Activated B cell treated with CpG ODN at 0.5 μM for 24 hours (primary cell): ENCODE measurements at regions not wholly inside any gene's neighbourhood (a gene's known extent, or its start where the extent isn't known, plus 50 kb on each side); places are given as distances from the start of the nearest gene placed in this dataset.
"Not testable (repeated sequence)": the region's sequence is repeated elsewhere in the genome, so short reads cannot be mapped to it uniquely, and the experiment has no call there.

Experiments used
- ATAC-seq: fragments of 200-7000 bp; cut with Tn5 transposase; one replicate; pipeline ENCODE4 v1.10.0; 2021; ENCODE audit warnings: low read depth, mild to moderate bottlenecking, moderate library complexity
- CTCF ChIA-PET: fragments of 350-600 bp; sonication (Branson Sonifier 250); formaldehyde crosslinking; loops from one replicate; lab custom pipeline; 2021; ENCODE audit warnings: antibody characterized with exemption; lab: Charles Lee
- POLR2A ChIA-PET: fragments of 350-600 bp; sonication (Branson Sonifier 250); formaldehyde crosslinking; loops from one replicate; lab custom pipeline; 2021; ENCODE audit warnings: antibody characterized with exemption; lab: Charles Lee
- DNase-seq: peaks from one replicate; pipeline ENCODE4 v3.0.0; 2022
- H3K27ac Mint-ChIP-seq: one replicate; pipeline ENCODE4 v1.8.0; 2020; ENCODE audit warnings: mixed read lengths
- H3K27me3 Mint-ChIP-seq: one replicate; pipeline ENCODE4 v1.8.0; 2021; ENCODE audit warnings: mixed read lengths
- H3K36me3 Mint-ChIP-seq: one replicate; pipeline ENCODE4 v1.8.0; 2021; ENCODE audit warnings: low read depth, mixed read lengths
- H3K4me1 Mint-ChIP-seq: one replicate; pipeline ENCODE4 v1.8.0; 2021; ENCODE audit warnings: mixed read lengths
- H3K4me3 Mint-ChIP-seq: one replicate; pipeline ENCODE4 v1.8.0; 2020; ENCODE audit warnings: mild to moderate bottlenecking, mixed read lengths
- H3K9me3 Mint-ChIP-seq: one replicate; pipeline ENCODE4 v1.8.0; 2020; ENCODE audit warnings: mixed read lengths
- CTCF ChIP-seq: fragments of 200-600 bp; IDR thresholded peaks from one replicate; pipeline ENCODE4 v1.8.0; 2022; ENCODE audit warnings: antibody characterized with exemption, mild to moderate bottlenecking
- intact Hi-C: fragments of 100-400 bp; cut with micrococcal nuclease; formaldehyde crosslinking; loops from one replicate; pipeline ENCODE4 v1.15.1; 2024

GRCh38 chr6:6738922-6739716 lies 150.6 kb downstream of the LY86 start:
- CTCF ChIA-PET = interaction anchor here (0.6 kb wide), 1 partner anchor 498 kb away, joined by 3 read pairs; no protein-coding TSS in a partner anchor
- Mint-ChIP-seq H3K4me1 (no peaks in the 10 kb centered on the region), H3K36me3 (no peaks in the 10 kb centered on the region), H3K27ac (no peak overlapping the region), H3K27me3 (peaks cover 26% of the 10 kb centered on the region), H3K4me3 (no peak overlapping the region), H3K9me3 (no peaks in the 10 kb centered on the region)
- POLR2A ChIA-PET = no interaction called here
- no peak for TF ChIP-seq CTCF
- ATAC-seq (no peak), DNase-seq (no peak)
- intact Hi-C loops = no loop called here

GRCh38 chr6:6740595-6740994 lies 152.1 kb downstream of the LY86 start:
- DNase-seq = no peak
- ChIA-PET POLR2A (no interaction called here), CTCF (interaction anchor here (1.9 kb wide), 1 partner anchor 18 kb away, joined by 7 read pairs; no protein-coding TSS in a partner anchor)
- Mint-ChIP-seq H3K9me3 (no peaks in the 10 kb centered on the region), H3K36me3 (no peaks in the 10 kb centered on the region), H3K27me3 (peaks cover 17% of the 10 kb centered on the region), H3K4me1 (no peaks in the 10 kb centered on the region), H3K4me3 (no peak overlapping the region), H3K27ac (no peak overlapping the region)
- TF ChIP-seq CTCF = no peak
- intact Hi-C loops = no loop called here
- ATAC-seq = no peak

- H3K9me3 Mint-ChIP-seq = no peaks in the 10 kb centered on the region
- peaks cover 13% of the 10 kb centered on the region for H3K27me3 Mint-ChIP-seq
- no peak overlapping the region for H3K27ac Mint-ChIP-seq
- intact Hi-C loops = no loop called here
- H3K4me3 Mint-ChIP-seq = no peak overlapping the region
- no peaks in the 10 kb centered on the region for H3K4me1 Mint-ChIP-seq
- no peak for TF ChIP-seq CTCF
- H3K36me3 Mint-ChIP-seq = no peaks in the 10 kb centered on the region
- DNase-seq (no peak), ATAC-seq (no peak)
- CTCF ChIA-PET = interaction anchor here (1.1 to 1.9 kb wide), 2 partner anchors 16 to 18 kb away, joined by 3 to 7 read pairs; no protein-coding TSS in a partner anchor
- POLR2A ChIA-PET = interaction anchor here (0.5 kb wide), 2 partner anchors 153 to 597 kb away, joined by 6 read pairs; partner anchors contain the start of gene LY86
Observed at GRCh38 chr6:6741264-6741663, 152.7 kb downstream of the LY86 start.

- ChIA-PET POLR2A (interaction anchor here (0.7 kb wide), 1 partner anchor 8 kb away, joined by 6 read pairs; no protein-coding TSS in a partner anchor), CTCF (interaction anchor here (1.1 kb wide), 1 partner anchor 17 kb away, joined by 3 read pairs; no protein-coding TSS in a partner anchor)
- Mint-ChIP-seq H3K4me3 (no peak overlapping the region), H3K27ac (no peak overlapping the region), H3K36me3 (no peaks in the 10 kb centered on the region), H3K4me1 (no peaks in the 10 kb centered on the region), H3K27me3 (peaks cover 12% of the 10 kb centered on the region), H3K9me3 (no peaks in the 10 kb centered on the region)
- no peak for DNase-seq
- no peak for TF ChIP-seq CTCF
- no peak for ATAC-seq
- intact Hi-C loops = no loop called here
Observed at GRCh38 chr6:6742535-6742934, 154.0 kb downstream of the LY86 start.

- ChIA-PET CTCF (interaction anchor here (0.8 kb wide), 1 partner anchor 18 kb away, joined by 3 read pairs; no protein-coding TSS in a partner anchor), POLR2A (no interaction called here)
- no peaks in the 10 kb centered on the region for H3K36me3 Mint-ChIP-seq
- no peaks in the 10 kb centered on the region for H3K27me3 Mint-ChIP-seq
- H3K4me3 Mint-ChIP-seq = no peak overlapping the region
- H3K27ac Mint-ChIP-seq = no peak overlapping the region
- ATAC-seq (no peak), DNase-seq (no peak)
- TF ChIP-seq CTCF = no peak
- intact Hi-C loops = no loop called here
- no peaks in the 10 kb centered on the region for H3K4me1 Mint-ChIP-seq
- H3K9me3 Mint-ChIP-seq = no peaks in the 10 kb centered on the region
Observed at GRCh38 chr6:6744551-6744950, 156.0 kb downstream of the LY86 start.

GRCh38 chr6:6745637-6746332 lies 157.3 kb downstream of the LY86 start:
- DNase-seq, H3K36me3 Mint-ChIP-seq, H3K9me3 Mint-ChIP-seq, H3K4me1 Mint-ChIP-seq, H3K4me3 Mint-ChIP-seq, ATAC-seq, H3K27ac Mint-ChIP-seq, POLR2A ChIA-PET, H3K27me3 Mint-ChIP-seq, intact Hi-C loops: not testable (repeated sequence)
- CTCF ChIA-PET = interaction anchor here (1.0 kb wide), 1 partner anchor 13 kb away, joined by 3 read pairs; no protein-coding TSS in a partner anchor
